ENCODE measurements at regions not wholly inside any gene's neighbourhood (a gene's known extent, or its start where the extent isn't known, plus 50 kb on each side); places are given as distances from the start of the nearest gene placed in this dataset.

DNA sequence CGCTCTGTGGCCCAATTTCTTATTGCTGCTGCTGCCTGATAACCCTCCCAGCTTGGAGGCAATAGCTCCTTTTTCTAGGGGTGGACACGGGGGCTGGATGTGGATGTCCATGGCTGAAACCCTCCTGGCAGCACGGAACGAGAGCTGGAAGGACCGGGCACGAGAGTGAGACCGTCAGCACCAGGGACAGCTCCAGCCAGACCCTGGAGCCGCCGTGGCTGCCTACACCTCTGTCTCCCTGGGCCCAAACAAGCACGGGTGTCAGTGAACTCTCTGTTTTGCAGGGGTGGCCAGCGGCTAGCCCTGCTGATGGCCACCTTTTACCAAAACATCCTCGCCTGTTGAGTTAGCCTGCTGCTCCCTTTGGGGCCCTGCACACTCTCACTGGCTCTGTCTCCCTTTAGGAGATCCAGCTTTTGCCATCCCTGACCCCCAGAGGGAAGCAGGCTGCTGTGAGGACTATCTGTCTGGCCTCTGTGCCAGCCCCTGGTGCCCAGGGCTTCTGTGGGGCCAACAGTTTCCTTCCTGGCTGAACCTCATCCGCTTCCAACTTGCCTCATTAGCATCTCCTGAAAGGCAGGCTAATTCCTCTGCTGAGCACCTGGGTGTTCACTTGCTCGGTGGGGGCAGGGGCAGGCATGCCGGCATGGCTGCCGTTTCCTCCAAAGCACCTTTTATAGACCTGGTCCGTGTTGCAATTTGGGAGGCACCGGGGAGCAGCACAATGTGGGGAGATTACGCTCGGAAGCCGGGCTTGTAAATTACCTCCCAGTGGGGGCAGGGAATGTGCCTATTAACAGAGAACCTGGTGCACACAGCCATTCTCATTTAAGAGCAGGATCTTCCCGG lies 118.1 kb downstream of the ENGASE start:
- TF ChIP-seq CTCF (conservative IDR thresholded peaks at IDR 0.05; ENCODE audit: low read depth, low read length) (no peak), EZH2phosphoT487 (IDR thresholded peaks at IDR 0.05; ENCODE audit: borderline replicate concordance, low read length) (no peak)
